GM23338 (cell line): ENCODE measurements at regions not wholly inside any gene's neighbourhood (a gene's known extent, or its start where the extent isn't known, plus 50 kb on each side); places are given as distances from the start of the nearest gene placed in this dataset.

ENCODE experiments used
- ATAC-seq: fragments of 200-7000 bp; cut with Tn5 transposase; 3 replicates; pipeline ENCODE4 v1.9.1; 2020
- DNase-seq: peaks from one replicate; pipeline ENCODE4 v3.0.0-alpha.2; 2015; ENCODE audit warnings: low spot score
- H2AFZ ChIP-seq: fragments of 200-600 bp; sonication (generic); 2 replicates; pipeline ENCODE4 v1.8.0; 2016; ENCODE audit warnings: antibody characterized with exemption, mild to moderate bottlenecking, moderate library complexity
- H3F3A ChIP-seq: fragments of 200-600 bp; sonication (generic); replicated peaks from 2 replicates; pipeline ENCODE4 v1.8.0; 2017; ENCODE audit warnings: antibody characterized with exemption, mixed run types, low read depth
- H3K27ac ChIP-seq: fragments of 200-600 bp; sonication (generic); 2 replicates; pipeline ENCODE4 v1.6.1; 2016; ENCODE audit warnings: low read depth
- H3K27me3 ChIP-seq: fragments of 200-600 bp; sonication (generic); 2 replicates; pipeline ENCODE4 v1.8.0; 2016; ENCODE audit warnings: mild to moderate bottlenecking, mixed run types, moderate library complexity; ENCODE audit not compliant: insufficient read depth
- H3K36me3 ChIP-seq: fragments of 200-600 bp; sonication (generic); 2 replicates; pipeline ENCODE4 v1.8.0; 2016; ENCODE audit warnings: mild to moderate bottlenecking; ENCODE audit not compliant: insufficient read depth
- H3K4me1 ChIP-seq: fragments of 200-600 bp; sonication (generic); 2 replicates; pipeline ENCODE4 v1.8.0; 2016; ENCODE audit warnings: mild to moderate bottlenecking, moderate library complexity; ENCODE audit not compliant: insufficient read depth
- H3K4me2 ChIP-seq: fragments of 200-600 bp; sonication (generic); 2 replicates; pipeline ENCODE4 v1.7.1; 2017; ENCODE audit warnings: mixed run types
- H3K4me3 ChIP-seq: fragments of 200-600 bp; sonication (generic); 2 replicates; pipeline ENCODE4 v1.6.1; 2016; ENCODE audit warnings: mixed run types
- H3K79me2 ChIP-seq: fragments of 200-600 bp; sonication (generic); replicated peaks from 2 replicates; pipeline ENCODE4 v1.8.0; 2017; ENCODE audit warnings: mild to moderate bottlenecking; ENCODE audit not compliant: insufficient read depth
- H3K9me2 ChIP-seq: fragments of 200-600 bp; sonication (generic); 2 replicates; pipeline ENCODE4 v1.8.0; 2017; ENCODE audit not compliant: insufficient read depth
- H4K20me1 ChIP-seq: fragments of 200-600 bp; sonication (generic); replicated peaks from 2 replicates; pipeline ENCODE4 v1.8.0; 2017; ENCODE audit warnings: mild to moderate bottlenecking; ENCODE audit not compliant: insufficient read depth
- H3K27ac Mint-ChIP-seq: 2 replicates; pipeline ENCODE4 v1.8.0; 2020; ENCODE audit warnings: inconsistent platforms, mild to moderate bottlenecking, moderate library complexity, mixed read lengths
- H3K27me3 Mint-ChIP-seq: 3 replicates; pipeline ENCODE4 v1.8.0; 2022; ENCODE audit warnings: low read depth, mild to moderate bottlenecking, moderate library complexity, mixed read lengths, inconsistent platforms; ENCODE audit not compliant: insufficient read depth, poor library complexity
- H3K36me3 Mint-ChIP-seq: 3 replicates; pipeline ENCODE4 v1.8.0; 2021; ENCODE audit warnings: low read depth, mild to moderate bottlenecking, inconsistent platforms, moderate library complexity, mixed read lengths
- H3K4me1 Mint-ChIP-seq: 3 replicates; pipeline ENCODE4 v1.8.0; 2020; ENCODE audit warnings: mild to moderate bottlenecking, inconsistent platforms, mixed read lengths
- H3K4me3 Mint-ChIP-seq: 3 replicates; pipeline ENCODE4 v1.8.0; 2021; ENCODE audit warnings: moderate library complexity, mild to moderate bottlenecking, inconsistent platforms, mixed read lengths
- H3K9me3 Mint-ChIP-seq: 3 replicates; pipeline ENCODE4 v1.8.0; 2020; ENCODE audit warnings: moderate library complexity, mild to moderate bottlenecking, inconsistent platforms, mixed read lengths
- EZH2phosphoT487 ChIP-seq: fragments of 200-600 bp; sonication (generic); IDR thresholded peaks from one replicate; pipeline ENCODE4 v1.8.1; 2018; ENCODE audit warnings: antibody characterized with exemption; ENCODE audit not compliant: unreplicated experiment
- POLR2AphosphoS5 ChIP-seq: IDR thresholded peaks from 2 replicates; pipeline ENCODE4 v1.6.1; 2016; ENCODE audit warnings: antibody characterized with exemption, low read depth
- STAT1 ChIP-seq: IDR thresholded peaks from one replicate; pipeline ENCODE4 v1.6.1; 2016; ENCODE audit warnings: antibody characterized with exemption; ENCODE audit not compliant: unreplicated experiment
- ZNF114 ChIP-seq: fragments of 250-450 bp; sonication (Bioruptor Pico); IDR thresholded peaks from 2 replicates; pipeline ENCODE4 v1.5.0; 2020; ENCODE audit warnings: mild to moderate bottlenecking, moderate library complexity
- ZNF331 ChIP-seq: fragments of 250-450 bp; sonication (Bioruptor Pico); IDR thresholded peaks from 2 replicates; pipeline ENCODE4 v1.5.0; 2020; ENCODE audit warnings: low read depth, mild to moderate bottlenecking, moderate library complexity
- TF ChIP-seq, protein P1 (sequence below), 2 experiments: fragments of 200-600 bp in 1 of 2; sonication (generic) in 1 of 2; conservative IDR thresholded peaks; 2 replicates each; pipeline versions ENCODE4 v1.5.1 to v1.6.1; 2016 to 2017; ENCODE audit warnings: antibody characterized with exemption in 2 of 2, low read depth in 2 of 2, mild to moderate bottlenecking in 2 of 2, moderate library complexity in 1 of 2
- TF ChIP-seq, protein P2 (sequence below): IDR thresholded peaks from 2 replicates; pipeline ENCODE4 v1.6.1; 2016; ENCODE audit warnings: antibody characterized with exemption

DNA sequence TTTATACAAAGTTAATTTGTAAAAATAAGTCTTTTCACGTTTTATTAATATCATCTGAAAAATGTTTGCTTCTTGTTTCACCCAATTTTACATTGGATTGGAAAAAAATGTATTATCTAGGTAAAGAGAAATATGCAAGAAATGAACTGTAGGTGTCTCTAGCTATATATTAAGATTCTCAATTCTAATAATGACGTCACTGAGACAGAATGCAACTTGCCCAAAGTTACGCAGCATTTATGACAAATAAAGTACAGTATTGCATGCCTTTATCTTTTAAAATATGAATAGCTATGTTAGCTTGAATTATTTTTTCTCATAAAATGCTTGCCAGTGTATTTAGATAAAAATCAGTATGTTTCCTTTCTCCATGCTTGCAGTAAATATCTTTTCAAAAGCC is 728.8 kb downstream of the RERGL start:
- no peaks in the 10 kb centered on the region for H3K36me3 ChIP-seq
- Mint-ChIP-seq H3K27ac (no peak overlapping the region), H3K9me3 (no peaks in the 10 kb centered on the region), H3K36me3 (no peaks in the 10 kb centered on the region), H3K27me3 (peaks cover 7% of the 10 kb centered on the region), H3K4me1 (peaks cover 24% of the 10 kb centered on the region), H3K4me3 (no peak overlapping the region)
- H3F3A ChIP-seq = no peaks in the 10 kb centered on the region
- H3K9me2 ChIP-seq = no peaks in the 10 kb centered on the region
- TF ChIP-seq POLR2AphosphoS5 = no peak
- H3K4me2 ChIP-seq = no peak overlapping the region
- no peak overlapping the region for H2AFZ ChIP-seq
- no peak overlapping the region for H3K4me3 ChIP-seq
- peaks cover 29% of the 10 kb centered on the region for H3K4me1 ChIP-seq
- H4K20me1 ChIP-seq = no peaks in the 10 kb centered on the region
- H3K27me3 ChIP-seq = no peaks in the 10 kb centered on the region
- DNase-seq (no peak), ATAC-seq (no peak)
- no peaks in the 10 kb centered on the region for H3K79me2 ChIP-seq
- H3K27ac ChIP-seq = no peak overlapping the region

DNA sequence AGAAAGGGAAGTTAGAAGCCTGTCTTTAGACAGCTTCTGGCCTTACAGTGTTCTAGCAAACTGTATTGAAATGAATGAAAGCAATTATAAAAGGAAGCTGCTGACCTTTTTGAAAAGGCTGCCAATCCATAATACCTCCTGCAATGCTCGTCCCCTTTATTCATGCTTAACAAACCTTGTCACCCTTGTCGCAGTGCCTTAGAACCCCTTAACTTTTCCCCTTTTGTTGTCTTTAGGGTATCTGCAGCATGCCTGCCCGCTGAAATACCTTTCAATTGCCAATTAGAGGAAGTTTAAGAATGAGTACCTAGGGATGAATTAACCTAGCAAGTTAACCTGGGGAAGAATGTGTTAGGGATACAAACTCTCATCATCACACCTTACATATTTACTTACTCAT is 731.2 kb downstream of the RERGL start:
- Histone ChIP-seq H3K4me2 (peak overlapping the region; percentile 15; the same call in 1 of the 2 replicates), H3K4me1 (peaks cover 29% of the 10 kb centered on the region), H4K20me1 (no peaks in the 10 kb centered on the region), H3K27me3 (no peaks in the 10 kb centered on the region), H3K9me2 (no peaks in the 10 kb centered on the region), H3K36me3 (no peaks in the 10 kb centered on the region), H3F3A (no peaks in the 10 kb centered on the region), H3K27ac (no peak overlapping the region), H3K79me2 (no peaks in the 10 kb centered on the region), H2AFZ (no peak overlapping the region), H3K4me3 (no peak overlapping the region)
- no peaks in the 10 kb centered on the region for H3K36me3 Mint-ChIP-seq
- ATAC-seq = peak; percentile 74
- TF ChIP-seq STAT1 = no peak
- TF ChIP-seq, protein P1, sequence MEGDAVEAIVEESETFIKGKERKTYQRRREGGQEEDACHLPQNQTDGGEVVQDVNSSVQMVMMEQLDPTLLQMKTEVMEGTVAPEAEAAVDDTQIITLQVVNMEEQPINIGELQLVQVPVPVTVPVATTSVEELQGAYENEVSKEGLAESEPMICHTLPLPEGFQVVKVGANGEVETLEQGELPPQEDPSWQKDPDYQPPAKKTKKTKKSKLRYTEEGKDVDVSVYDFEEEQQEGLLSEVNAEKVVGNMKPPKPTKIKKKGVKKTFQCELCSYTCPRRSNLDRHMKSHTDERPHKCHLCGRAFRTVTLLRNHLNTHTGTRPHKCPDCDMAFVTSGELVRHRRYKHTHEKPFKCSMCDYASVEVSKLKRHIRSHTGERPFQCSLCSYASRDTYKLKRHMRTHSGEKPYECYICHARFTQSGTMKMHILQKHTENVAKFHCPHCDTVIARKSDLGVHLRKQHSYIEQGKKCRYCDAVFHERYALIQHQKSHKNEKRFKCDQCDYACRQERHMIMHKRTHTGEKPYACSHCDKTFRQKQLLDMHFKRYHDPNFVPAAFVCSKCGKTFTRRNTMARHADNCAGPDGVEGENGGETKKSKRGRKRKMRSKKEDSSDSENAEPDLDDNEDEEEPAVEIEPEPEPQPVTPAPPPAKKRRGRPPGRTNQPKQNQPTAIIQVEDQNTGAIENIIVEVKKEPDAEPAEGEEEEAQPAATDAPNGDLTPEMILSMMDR (conservative IDR thresholded peaks at IDR 0.05; ENCODE audit: low read depth in 2 of 2) = no peak
- TF ChIP-seq EZH2phosphoT487 = no peak
- TF ChIP-seq, protein P2, sequence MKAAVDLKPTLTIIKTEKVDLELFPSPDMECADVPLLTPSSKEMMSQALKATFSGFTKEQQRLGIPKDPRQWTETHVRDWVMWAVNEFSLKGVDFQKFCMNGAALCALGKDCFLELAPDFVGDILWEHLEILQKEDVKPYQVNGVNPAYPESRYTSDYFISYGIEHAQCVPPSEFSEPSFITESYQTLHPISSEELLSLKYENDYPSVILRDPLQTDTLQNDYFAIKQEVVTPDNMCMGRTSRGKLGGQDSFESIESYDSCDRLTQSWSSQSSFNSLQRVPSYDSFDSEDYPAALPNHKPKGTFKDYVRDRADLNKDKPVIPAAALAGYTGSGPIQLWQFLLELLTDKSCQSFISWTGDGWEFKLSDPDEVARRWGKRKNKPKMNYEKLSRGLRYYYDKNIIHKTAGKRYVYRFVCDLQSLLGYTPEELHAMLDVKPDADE = no peak
- H3K27ac Mint-ChIP-seq = no peak overlapping the region
- H3K9me3 Mint-ChIP-seq = no peaks in the 10 kb centered on the region
- H3K4me1 Mint-ChIP-seq = peaks cover 24% of the 10 kb centered on the region
- H3K4me3 Mint-ChIP-seq = no peak overlapping the region
- peaks cover 3% of the 10 kb centered on the region for H3K27me3 Mint-ChIP-seq
- peak; percentile 38 for DNase-seq

DNA sequence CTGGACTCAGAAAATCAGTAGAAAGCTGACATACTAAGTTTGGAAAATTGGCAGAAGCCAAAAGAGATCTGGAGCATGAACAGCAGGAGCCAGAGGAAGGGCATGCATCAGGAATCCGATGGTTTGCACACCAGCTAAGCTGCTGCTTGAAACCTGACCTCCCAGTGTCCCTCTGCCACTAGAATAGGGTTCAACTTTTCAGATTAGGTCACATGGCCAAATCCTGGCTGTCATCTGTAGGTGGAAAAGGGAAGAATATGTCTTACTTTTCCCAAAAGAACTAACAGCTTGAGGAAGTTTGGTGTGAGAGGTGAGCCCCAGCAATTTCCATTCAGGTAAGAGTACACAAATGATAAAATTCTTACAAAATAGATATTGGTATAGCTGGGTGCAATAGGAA is 732.6 kb downstream of the RERGL start:
- no peak for DNase-seq
- H3F3A ChIP-seq = no peaks in the 10 kb centered on the region
- no peaks in the 10 kb centered on the region for H4K20me1 ChIP-seq
- H3K4me2 ChIP-seq = peak overlapping the region; percentile 41
- no peaks in the 10 kb centered on the region for H3K27me3 ChIP-seq
- Mint-ChIP-seq H3K27ac (no peak overlapping the region), H3K27me3 (peaks cover 4% of the 10 kb centered on the region), H3K9me3 (no peaks in the 10 kb centered on the region), H3K36me3 (no peaks in the 10 kb centered on the region), H3K4me1 (peaks cover 24% of the 10 kb centered on the region), H3K4me3 (no peak overlapping the region)
- peaks cover 29% of the 10 kb centered on the region for H3K4me1 ChIP-seq
- no peak for ATAC-seq
- no peak overlapping the region for H2AFZ ChIP-seq
- H3K27ac ChIP-seq = no peak overlapping the region
- no peak overlapping the region for H3K4me3 ChIP-seq
- H3K9me2 ChIP-seq = no peaks in the 10 kb centered on the region
- H3K79me2 ChIP-seq = no peaks in the 10 kb centered on the region
- H3K36me3 ChIP-seq = no peaks in the 10 kb centered on the region
- TF ChIP-seq STAT1 = no peak
- TF ChIP-seq ZNF114 (CRISPR knock-in tag) = no peak
- TF ChIP-seq ZNF331 (CRISPR knock-in tag) = no peak
- TF ChIP-seq EZH2phosphoT487 = no peak
- TF ChIP-seq, protein P1 (conservative IDR thresholded peaks at IDR 0.05; ENCODE audit: low read depth in 2 of 2) = no peak
